ENCODE measurements at regions not wholly inside any gene's neighbourhood (a gene's known extent, or its start where the extent isn't known, plus 50 kb on each side); places are given as distances from the start of the nearest gene placed in this dataset.
"Not testable (repeated sequence)": the region's sequence is repeated elsewhere in the genome, so short reads cannot be mapped to it uniquely, and the experiment has no call there.

DNA sequence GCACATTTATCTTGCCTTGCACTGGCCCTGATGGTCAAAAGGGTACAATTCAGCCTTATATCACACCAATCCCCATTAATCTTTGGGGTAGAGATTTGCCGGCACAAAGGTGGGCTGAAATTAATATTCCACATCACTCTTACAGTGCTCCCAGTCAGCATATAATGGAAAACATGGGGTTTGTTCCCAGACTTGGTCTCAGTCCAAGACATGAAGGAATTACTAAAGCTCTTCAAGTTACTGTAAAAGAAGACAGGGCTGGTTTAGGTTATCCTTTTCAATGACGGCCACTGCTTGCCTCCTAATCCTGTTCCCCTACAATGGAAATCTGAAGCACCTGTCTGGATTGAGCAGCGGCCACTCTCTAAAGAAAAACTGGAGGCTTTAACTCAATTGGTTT is 160.7 kb downstream of the IER5 start:
- no peak for DNase-seq (ENCODE audit: extremely low spot score, unreplicated experiment)
- H3K4me3 Mint-ChIP-seq: no peak overlapping the region
- H3K4me1 Mint-ChIP-seq (ENCODE audit: unreplicated experiment): peaks cover 10% of the 10 kb centered on the region
- TF ChIP-seq, protein P1, sequence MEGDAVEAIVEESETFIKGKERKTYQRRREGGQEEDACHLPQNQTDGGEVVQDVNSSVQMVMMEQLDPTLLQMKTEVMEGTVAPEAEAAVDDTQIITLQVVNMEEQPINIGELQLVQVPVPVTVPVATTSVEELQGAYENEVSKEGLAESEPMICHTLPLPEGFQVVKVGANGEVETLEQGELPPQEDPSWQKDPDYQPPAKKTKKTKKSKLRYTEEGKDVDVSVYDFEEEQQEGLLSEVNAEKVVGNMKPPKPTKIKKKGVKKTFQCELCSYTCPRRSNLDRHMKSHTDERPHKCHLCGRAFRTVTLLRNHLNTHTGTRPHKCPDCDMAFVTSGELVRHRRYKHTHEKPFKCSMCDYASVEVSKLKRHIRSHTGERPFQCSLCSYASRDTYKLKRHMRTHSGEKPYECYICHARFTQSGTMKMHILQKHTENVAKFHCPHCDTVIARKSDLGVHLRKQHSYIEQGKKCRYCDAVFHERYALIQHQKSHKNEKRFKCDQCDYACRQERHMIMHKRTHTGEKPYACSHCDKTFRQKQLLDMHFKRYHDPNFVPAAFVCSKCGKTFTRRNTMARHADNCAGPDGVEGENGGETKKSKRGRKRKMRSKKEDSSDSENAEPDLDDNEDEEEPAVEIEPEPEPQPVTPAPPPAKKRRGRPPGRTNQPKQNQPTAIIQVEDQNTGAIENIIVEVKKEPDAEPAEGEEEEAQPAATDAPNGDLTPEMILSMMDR (conservative IDR thresholded peaks at IDR 0.05): no peak
- peaks cover 8% of the 10 kb centered on the region for H3K9me3 Mint-ChIP-seq
- H3K27ac Mint-ChIP-seq: no peak overlapping the region
- H3K27me3 Mint-ChIP-seq: peaks cover 2% of the 10 kb centered on the region
- H3K36me3 Mint-ChIP-seq: no peaks in the 10 kb centered on the region

DNA sequence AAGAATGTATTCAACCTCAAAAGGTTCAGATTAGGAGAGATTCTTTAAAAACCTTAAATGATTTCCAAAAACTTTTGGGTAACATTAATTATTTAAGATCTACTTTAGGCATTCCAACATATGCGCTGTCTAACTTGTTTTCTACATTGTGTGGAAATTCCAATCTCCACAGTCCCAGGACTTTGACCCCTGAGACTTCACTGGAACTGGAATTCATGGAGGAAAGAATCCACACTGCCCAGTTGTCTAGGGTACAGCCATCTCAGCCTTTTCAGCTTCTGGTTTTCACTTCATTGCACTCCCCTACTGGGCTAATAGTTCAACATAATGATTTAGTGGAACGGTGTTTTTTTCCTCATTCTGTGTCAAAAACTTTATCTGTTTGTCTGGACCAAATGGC is 161.5 kb downstream of the IER5 start:
- TF ChIP-seq, protein P1 (conservative IDR thresholded peaks at IDR 0.05): no peak
- H3K9me3 Mint-ChIP-seq: peaks cover 11% of the 10 kb centered on the region
- peaks cover 10% of the 10 kb centered on the region for H3K4me1 Mint-ChIP-seq (ENCODE audit: unreplicated experiment)
- H3K27ac Mint-ChIP-seq: no peak overlapping the region
- no peaks in the 10 kb centered on the region for H3K36me3 Mint-ChIP-seq
- no peak for DNase-seq (ENCODE audit: extremely low spot score, unreplicated experiment)
- no peaks in the 10 kb centered on the region for H3K27me3 Mint-ChIP-seq
- no peak overlapping the region for H3K4me3 Mint-ChIP-seq

DNA sequence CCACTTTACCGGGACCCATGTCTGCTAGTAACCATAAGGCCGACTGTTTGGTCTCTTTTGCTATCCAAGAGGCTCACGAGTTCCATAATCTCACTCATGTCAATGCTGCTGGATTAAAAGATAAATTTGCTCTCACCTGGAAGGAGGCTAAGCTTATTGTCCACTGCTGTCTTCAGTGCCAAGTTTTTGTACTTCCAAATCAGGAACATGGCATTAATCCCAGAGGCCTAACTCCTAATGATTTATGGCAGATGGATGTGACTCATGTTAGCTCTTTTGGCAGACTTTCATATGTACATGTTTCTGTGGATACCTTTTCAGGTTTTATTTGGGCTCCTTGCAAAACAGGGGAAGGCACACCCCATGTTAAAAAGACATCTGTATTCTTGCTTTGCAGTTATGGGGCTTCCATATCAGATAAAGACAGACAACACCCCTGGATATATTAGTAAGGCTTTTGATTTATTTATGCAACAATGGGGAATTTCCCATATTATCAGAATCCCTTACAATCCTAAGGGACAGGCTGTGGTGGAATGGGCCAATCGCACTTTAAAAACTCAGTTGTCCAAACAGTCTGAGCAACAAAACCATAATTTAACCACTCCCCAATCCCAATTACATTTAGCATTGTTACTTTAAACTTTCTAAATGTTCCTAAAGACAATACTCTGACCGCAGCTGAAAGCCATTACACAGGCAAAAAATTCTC is 162.7 kb downstream of the IER5 start:
- Mint-ChIP-seq H3K4me1 (ENCODE audit: unreplicated experiment) (peaks cover 10% of the 10 kb centered on the region), H3K27me3 (no peaks in the 10 kb centered on the region), H3K36me3 (no peaks in the 10 kb centered on the region), H3K27ac (no peak overlapping the region), H3K9me3 (peaks cover 18% of the 10 kb centered on the region), H3K4me3 (no peak overlapping the region)
- no peak for DNase-seq (ENCODE audit: extremely low spot score, unreplicated experiment)
- TF ChIP-seq, protein P1 (conservative IDR thresholded peaks at IDR 0.05): no peak

DNA sequence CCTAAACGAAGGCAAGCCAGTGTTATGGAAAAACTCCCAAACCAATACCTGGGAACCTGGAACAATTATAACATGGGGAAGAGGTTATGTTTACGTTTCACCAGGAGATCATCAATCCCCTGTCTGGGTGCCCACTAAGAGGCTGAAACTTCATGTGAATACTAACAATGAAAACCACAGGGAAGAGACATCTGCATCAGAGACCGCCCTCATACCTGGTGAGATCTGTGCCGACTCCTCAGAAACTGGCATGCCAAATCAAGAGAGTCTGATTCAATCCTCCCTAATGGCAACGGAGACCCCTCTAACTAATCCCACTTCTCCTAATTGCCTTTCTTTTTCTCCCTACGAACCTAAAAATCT is 163.2 kb downstream of the IER5 start:
- Mint-ChIP-seq H3K4me3 (no peak overlapping the region), H3K27me3 (no peaks in the 10 kb centered on the region), H3K4me1 (ENCODE audit: unreplicated experiment) (peaks cover 10% of the 10 kb centered on the region), H3K27ac (no peak overlapping the region), H3K9me3 (peaks cover 18% of the 10 kb centered on the region), H3K36me3 (no peaks in the 10 kb centered on the region)
- DNase-seq (ENCODE audit: extremely low spot score, unreplicated experiment): no peak
- TF ChIP-seq, protein P1 (conservative IDR thresholded peaks at IDR 0.05): no peak

DNA sequence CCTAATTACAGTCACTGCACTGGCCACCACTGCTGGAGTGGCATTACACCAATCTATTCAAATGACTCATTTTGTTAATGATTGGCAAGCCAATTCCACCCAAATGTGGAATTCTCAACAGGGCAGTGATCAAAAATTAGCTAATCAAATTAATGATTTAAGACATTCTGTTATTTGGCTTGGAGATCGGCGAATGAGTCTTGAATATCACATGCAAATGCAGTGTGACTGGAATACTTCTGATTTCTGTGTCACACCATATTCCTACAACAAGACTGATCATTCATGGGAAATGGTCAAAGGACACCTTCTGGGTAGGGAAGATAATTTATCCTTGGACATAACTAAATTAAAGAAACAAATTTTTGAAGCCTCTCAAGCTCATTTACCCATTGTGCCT is 165.1 kb downstream of the IER5 start:
- Mint-ChIP-seq H3K27me3 (peaks cover 14% of the 10 kb centered on the region), H3K9me3 (peaks cover 10% of the 10 kb centered on the region), H3K4me1 (ENCODE audit: unreplicated experiment) (peaks cover 10% of the 10 kb centered on the region)
- DNase-seq (ENCODE audit: extremely low spot score, unreplicated experiment); H3K36me3 Mint-ChIP-seq; H3K27ac Mint-ChIP-seq; H3K4me3 Mint-ChIP-seq: not testable (repeated sequence)

DNA sequence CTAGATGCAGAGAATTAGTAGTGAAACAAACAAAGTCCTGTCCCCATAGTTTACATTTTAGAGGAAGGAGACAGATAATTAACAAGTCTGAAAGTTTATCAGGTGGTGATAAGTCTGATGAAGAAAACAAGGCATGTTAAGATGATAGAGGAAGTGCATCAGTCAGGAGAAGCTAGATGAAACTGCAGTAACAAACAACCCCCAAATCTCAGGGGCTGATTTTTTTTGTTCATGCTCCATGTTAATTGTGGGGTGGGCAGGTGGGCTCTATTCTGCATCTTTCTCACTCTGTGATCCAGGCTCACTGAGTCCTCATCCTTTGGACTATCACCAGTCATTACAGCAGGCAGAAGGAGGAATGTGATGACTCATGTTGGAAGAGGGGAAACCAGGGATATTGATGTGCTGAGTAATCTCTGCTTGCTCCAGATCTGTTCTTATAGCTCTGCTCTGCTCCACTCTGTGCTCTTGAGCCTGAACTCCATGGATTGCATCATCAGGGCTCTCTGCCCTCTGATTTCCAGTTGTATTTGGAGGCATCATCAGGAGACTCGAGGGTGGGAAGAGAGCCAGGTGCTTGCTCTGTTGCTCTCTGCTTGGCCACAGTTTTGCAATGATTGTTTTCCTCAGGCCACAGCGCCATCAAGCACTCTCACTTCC is 166.9 kb downstream of the IER5 start:
- no peak for DNase-seq (ENCODE audit: extremely low spot score, unreplicated experiment)
- Mint-ChIP-seq H3K4me3 (no peak overlapping the region), H3K27ac (no peak overlapping the region), H3K4me1 (ENCODE audit: unreplicated experiment) (peaks cover 10% of the 10 kb centered on the region), H3K27me3 (peaks cover 24% of the 10 kb centered on the region), H3K36me3 (no peaks in the 10 kb centered on the region), H3K9me3 (peaks cover 10% of the 10 kb centered on the region)
- TF ChIP-seq, protein P1 (conservative IDR thresholded peaks at IDR 0.05): no peak

All from type B pancreatic cell (in vitro differentiated cells).